ENCODE measurements at regions not wholly inside any gene's neighbourhood (a gene's known extent, or its start where the extent isn't known, plus 50 kb on each side); places are given as distances from the start of the nearest gene placed in this dataset.

DNA sequence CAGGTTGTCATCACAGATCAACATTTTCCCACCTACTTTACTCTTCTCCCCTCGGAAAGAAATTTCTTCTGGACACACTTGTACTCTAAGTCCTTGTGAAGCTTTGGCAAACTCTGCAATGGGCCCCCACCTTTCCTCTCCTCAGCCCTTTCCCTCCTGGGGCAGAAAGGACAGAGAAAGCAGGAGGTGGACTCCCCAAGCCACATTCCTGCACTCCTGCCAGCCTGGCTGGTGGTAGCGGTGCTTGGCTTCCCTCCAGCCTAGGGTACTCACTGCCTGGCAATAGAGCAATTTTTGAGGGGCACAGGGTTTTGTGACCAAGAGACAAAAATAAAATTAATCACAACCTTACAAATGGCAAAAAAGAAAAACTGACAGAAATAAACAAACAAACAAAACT, 451.4 kb downstream of the ZSWIM6 start:
- DNase-seq (ENCODE audit: low read depth in 1 of 2, low spot score in 1 of 2): no peak

DNA sequence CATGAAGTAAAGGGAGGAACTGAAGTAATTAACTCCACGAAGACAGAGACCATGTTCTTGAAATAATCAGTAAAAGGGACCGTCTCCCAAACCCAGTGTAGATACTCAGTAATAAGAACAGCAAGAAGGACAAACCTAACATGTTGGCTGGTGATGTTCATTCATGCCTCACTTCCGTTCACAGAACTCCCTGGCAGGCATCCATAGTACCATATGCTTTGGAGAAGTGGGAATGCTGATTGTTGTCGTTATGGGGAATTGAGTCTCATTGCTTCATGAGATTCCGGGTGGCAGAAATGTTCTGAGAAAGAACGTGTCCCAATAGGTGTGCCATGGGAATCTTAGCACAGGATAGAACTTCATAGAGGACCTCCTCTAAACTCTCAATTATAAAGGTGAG, 452.3 kb downstream of the ZSWIM6 start:
- DNase-seq (ENCODE audit: low read depth in 1 of 2, low spot score in 1 of 2): no peak

DNA sequence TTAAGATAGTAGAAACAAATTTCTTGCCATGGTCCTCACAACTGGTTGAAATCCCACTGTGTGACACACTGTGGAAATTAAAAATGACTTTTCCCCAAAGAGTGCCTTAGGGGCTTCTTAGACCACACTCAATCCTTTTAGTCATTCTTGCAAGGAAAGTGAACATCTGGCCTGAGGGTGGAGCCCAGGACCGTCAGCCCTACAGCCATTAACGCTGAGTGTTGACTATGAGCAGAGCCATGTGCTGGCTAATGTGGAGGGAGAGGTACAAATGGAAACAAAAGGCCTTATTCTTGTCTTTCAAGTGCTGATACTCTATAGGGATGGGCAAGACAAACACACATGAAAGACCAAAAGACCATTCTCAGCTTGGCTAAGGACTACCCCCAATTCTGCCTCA, 456.5 kb downstream of the ZSWIM6 start:
- DNase-seq (ENCODE audit: low read depth in 1 of 2, low spot score in 1 of 2): no peak

DNA sequence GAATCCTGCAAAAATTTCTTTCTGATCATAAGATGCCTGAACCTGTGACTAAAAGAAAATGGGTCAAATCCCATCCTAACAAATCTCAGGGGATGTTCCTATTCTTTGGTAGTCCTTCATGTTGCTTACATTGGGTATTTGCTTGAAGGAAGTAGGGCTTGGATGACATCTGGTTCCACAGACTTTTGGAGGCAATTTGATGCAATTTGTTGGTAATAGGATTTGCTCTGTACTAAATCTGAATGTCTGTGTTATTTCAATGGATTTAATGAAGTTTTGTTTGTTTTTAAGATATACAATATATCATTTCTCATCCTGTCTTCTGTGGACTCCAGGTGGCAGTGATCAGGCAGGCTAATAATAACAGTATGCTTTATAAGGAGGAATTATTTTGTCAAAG, 457.9 kb downstream of the ZSWIM6 start:
- no peak for DNase-seq (ENCODE audit: low read depth in 1 of 2, low spot score in 1 of 2)

DNA sequence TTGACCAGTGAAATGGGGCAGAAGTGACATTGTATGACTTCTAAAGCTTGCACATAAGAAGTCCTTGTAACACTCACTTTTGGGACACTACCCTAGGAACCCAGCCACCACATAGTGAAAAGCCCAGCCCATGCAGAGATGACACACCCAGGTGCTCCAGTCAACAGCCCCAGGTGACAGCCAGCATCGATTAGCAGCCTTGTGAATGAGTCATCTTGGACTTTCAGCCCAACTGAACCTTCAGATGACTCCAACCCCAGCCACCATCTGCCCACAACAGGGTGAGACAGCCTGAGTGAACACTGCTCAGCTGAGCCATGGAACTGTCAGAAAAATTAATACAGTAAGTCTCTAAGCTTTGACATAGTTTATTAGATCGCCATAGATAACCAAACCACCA, 458.6 kb downstream of the ZSWIM6 start:
- no peak for DNase-seq (ENCODE audit: low read depth in 1 of 2, low spot score in 1 of 2)

DNA sequence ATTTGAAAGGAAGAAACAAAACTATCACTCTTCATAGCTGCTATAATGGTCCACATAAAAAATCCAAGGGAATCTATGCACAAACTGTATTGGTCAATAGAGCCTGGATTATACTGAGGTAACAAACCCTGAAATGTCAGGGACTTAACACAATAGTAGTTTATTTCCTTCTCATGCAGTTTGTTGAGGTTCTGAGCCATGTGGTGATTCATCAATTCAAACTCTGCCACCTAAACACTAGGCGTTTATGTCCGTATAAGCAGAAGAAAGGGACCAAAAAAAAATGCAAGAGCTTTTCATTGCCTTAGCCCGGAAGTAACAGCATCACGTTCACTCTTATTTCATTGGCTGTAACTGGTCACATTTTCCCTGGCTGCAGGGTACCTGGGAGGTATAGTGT, 464.7 kb downstream of the ZSWIM6 start:
- no peak for DNase-seq (ENCODE audit: low read depth in 1 of 2, low spot score in 1 of 2)

DNA sequence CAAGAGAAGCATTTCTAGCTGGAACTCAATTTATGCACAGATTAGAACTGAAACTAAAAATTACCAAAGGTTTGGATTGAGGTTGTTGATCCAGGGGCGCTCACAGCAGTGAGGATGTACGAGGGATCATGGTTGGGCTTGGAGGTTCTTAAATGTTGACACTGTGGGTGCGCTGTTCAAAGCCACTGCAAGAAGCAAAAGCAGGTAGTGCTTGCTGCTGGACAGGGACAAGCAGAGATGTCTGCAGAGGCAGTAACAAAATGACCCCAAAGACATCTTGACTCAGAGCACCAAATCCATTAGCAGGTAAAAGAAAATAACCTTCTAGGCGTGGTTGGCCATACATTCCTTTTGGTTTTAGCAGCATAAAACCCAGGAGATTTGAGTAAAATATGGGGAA, 468.4 kb downstream of the ZSWIM6 start:
- DNase-seq (ENCODE audit: low read depth in 1 of 2, low spot score in 1 of 2): no peak

DNA sequence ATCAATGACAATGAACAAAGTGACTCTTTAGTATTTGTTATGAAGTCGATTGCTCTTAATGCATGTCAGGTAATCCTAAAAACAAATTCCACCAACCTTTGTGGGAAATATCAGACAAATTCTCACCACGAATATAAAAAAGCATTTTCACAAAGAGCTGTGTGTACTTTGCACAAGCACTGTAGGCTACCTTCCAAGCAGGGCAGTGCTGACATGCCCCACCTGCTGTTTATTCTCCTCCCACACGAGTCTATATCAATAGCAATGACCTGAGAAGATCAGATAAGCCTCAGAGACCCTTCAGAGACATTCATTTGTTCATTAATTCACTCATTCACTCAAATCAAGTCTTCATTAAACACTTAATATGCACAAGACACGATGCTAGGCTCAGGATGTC, 469.1 kb downstream of the ZSWIM6 start:
- no peak for DNase-seq (ENCODE audit: low read depth in 1 of 2, low spot score in 1 of 2)

DNA sequence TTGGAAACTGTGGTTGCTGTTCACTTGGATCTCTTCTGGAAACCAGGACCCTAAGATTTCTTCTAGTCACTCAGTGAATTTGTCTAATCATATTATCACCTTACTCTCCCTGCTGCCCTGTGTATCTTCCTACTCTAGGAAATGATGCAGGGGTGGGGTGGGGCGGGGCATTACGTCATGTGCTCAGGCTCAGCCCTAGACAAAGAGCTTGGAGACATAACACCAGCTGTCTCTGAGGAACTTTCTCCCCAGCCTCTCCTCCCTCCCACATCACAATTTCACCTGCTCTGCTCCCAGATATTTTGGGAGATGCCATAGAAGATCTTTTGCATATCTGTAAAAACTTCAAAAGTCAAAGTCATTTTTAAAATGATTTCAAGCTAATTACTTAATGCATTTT, 470.4 kb downstream of the ZSWIM6 start:
- no peak for DNase-seq (ENCODE audit: low read depth in 1 of 2, low spot score in 1 of 2)

DNA sequence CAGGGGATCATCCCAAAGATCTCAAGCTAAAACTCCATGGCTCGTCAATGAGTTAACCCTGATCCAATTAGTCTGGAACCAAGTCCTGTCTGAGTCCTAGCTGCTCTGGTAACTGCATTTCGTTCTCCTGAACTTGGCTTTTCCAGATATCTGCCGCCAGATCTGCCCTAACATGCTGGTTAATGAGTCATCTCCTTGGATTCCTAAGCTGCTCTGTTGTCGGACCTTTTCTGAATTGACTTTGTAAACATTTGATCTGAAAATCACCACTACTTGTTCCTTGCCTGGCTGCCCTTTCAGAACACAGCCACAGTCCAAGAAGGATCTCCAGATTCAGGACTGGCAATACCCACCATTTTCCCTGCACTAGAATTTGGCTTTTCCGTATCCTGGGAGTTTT, 473.0 kb downstream of the ZSWIM6 start:
- no peak for DNase-seq (ENCODE audit: low read depth in 1 of 2, low spot score in 1 of 2)

DNA sequence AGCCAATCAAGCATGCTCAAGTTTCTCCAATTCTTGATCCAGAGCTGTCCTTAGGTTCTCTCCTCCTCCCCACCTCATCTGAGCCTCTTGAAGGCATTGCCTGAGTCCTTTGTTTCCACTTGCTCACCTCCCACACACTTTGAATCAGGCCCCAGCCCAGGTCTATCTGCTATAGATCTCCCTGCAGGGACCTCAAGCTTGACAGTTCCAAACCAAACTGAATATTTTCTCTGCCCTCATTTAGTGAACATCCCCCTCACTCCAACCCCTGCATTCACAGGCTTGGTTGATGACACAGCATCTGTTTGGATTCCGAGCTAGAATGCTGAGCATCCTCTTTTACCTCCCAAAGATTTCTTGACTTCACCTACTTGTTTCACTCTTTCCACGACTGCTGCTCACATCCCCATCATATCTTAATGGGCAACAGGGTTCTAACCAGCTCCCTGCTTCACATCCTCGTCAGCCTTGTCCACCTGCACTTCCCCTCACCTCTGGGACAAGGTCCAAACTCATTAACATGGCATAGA, 474.5 kb downstream of the ZSWIM6 start:
- no peak for DNase-seq (ENCODE audit: low read depth in 1 of 2, low spot score in 1 of 2)

DNA sequence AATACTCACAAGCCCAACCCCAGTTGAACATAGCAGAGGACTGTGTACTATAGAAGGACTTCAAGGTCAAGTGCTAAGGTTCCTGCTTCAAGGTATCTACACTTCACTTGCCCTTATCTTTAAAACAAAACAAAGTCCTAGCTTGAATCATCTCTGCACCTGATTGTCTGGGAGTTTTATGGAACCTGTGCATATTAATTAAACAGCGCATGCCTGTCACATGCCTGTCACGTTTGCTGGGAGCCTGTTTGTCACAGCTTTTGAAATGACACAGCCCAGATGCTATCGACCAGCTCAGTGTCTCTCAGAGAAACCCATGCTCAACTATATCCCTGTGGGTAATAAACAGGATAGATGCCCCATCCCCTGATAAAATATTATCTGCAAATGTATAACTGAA, 476.0 kb downstream of the ZSWIM6 start:
- no peak for DNase-seq (ENCODE audit: low read depth in 1 of 2, low spot score in 1 of 2)

DNA sequence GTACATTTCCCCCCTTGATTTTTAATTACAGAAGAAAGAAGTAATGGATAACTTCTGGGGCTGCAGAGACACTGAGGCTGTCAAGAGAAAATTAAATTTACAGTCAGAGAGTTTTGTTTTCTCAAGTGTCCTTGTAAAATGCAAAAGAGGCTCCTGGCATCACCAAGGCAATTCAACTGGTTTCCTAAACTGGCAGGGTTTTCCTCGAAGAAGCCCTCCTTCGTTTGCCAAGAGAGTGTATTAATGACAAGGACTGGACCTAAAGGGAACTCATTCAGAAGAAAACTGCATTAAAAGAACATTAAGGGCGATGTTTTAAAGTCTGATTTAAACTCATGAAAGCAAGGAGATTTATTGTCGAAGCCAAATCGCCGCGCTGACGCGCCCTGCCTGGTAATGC, 476.9 kb downstream of the ZSWIM6 start:
- no peak for DNase-seq (ENCODE audit: low read depth in 1 of 2, low spot score in 1 of 2)

DNA sequence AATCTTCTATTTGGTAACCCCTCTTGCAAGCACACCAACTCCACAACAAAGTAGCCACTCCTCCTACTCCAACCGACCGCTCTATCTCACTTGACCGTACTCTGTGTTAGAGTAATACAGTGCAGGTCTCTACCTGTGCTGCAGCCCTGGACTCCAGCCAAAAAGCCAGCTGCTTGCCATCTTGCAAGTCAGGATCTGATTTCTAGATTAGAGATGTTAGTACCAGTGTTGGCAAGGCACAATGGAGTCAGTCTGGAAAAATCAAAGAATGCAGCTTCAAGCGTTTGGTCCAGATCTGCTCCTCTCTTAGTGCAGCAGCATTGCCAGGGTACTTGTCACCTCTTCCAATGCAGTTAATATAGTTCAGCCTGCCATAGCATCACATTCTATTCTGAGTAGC, 477.6 kb downstream of the ZSWIM6 start:
- no peak for DNase-seq (ENCODE audit: low read depth in 1 of 2, low spot score in 1 of 2)

DNA sequence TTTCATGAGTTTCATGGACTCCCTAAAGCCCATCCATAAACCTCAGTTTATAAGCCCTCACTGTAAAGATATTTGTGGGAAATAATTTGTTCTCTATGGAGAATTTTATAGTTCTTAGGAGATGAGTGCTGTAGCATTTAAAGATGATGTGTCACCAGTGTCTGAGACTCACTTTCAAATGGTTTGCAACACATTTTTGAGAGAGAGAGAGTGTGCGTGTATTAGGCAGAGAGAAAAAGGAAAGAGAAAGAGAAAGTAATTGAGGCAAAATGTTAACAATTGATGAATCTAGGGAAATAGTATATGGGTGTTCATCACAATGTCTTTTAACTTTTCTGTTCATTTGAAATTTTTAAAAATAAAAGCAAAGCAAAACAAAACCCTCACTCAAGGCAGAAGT, 479.0 kb downstream of the ZSWIM6 start:
- no peak for DNase-seq (ENCODE audit: low read depth in 1 of 2, low spot score in 1 of 2)

DNA sequence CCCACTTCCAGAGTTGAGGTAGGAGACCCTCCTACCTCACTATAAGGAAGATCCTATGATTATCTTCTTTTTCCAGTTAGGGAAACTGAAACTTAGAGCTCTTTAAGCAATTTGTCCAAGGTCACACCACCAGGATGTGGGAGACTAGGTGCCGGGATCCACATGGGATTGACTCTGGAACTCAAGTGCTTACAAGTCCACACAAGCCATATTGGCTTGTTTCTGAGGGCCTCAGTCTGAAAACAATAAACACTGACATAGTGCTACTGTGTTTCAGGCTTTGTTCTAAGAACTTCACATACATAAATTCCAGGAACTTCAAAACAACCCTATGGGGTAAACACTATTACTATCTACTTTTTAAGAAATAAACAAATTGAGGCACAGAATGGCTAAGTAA, 481.3 kb downstream of the ZSWIM6 start:
- no peak for DNase-seq (ENCODE audit: low read depth in 1 of 2, low spot score in 1 of 2)

DNA sequence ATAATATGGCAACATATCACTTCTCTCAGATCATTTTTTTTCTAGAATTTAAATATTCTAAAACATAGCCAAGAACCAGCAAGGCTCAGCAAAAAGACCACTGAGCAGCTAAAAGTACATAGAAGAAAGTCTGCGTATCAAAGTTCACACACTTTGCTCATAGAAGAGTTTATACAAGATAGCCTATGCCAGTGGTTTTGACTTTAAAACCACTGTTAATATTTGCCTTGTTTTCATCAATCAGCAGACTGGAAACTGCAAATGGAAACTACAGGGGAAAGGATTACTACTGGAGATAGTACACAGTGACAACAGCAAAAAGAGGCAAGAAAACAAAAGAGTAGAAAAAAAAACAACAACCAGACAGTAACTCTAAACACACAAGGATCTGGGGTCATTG, 483.3 kb downstream of the ZSWIM6 start:
- DNase-seq (ENCODE audit: low read depth in 1 of 2, low spot score in 1 of 2): no peak

DNA sequence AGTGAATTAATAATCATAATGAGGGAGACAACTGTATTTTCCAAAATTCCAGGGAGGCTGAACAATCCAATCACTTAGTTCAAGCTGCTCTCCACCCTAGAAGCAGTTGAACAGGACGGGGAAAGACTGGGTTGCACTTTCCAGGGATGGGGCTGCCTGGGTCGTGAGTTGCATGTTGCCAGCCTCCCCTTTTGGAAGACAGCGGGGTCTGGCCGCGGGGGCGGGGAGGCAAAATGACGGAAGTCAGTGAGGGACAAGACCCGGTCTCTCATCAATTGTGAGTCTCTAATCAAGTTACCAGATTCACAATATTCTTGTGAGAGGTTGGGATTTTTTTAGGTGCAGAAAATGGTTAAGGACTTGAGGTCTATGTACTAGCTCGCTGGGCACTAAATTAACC, 484.1 kb downstream of the ZSWIM6 start:
- no peak for DNase-seq (ENCODE audit: low read depth in 1 of 2, low spot score in 1 of 2)

DNA sequence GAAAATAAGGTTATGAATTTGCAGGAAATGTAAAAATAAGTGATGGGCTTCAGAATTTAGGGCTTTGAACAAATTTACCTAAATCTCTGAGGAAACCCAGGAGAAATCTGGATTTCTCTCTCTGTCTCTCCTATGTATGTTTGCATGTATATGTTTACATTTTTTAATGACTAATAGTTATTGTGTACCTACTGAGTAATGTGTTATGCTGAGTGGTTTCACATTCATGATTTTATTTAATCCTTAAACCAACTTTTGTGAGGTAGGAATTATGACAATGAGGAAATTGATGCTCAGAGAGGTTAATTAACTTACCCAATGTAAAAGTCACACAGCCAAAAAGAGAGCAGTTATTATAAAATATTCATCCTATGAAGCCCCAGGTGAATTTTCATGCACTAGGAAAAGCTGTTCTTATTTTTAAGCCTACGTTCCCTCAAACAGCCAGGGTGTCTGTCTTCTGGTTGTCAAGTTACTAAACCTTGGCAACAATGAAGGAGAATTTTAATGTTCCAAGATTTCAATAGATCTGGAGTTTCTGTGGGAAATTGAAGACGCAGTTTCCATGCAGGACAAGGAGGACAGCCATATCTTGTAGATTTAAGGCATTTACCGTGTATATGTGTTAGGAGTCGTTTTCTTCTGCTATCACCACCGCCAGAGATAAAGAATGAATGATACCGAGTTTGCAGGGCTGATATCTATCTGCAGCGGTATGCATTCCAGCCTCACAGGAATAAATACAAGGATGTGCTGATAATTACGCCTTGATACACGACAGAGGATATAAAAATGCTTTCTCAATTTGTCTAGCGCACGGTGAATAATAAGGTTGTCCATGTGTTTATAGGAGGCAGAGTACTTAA, 484.8 kb downstream of the ZSWIM6 start:
- no peak for DNase-seq (ENCODE audit: low read depth in 1 of 2, low spot score in 1 of 2)

DNA sequence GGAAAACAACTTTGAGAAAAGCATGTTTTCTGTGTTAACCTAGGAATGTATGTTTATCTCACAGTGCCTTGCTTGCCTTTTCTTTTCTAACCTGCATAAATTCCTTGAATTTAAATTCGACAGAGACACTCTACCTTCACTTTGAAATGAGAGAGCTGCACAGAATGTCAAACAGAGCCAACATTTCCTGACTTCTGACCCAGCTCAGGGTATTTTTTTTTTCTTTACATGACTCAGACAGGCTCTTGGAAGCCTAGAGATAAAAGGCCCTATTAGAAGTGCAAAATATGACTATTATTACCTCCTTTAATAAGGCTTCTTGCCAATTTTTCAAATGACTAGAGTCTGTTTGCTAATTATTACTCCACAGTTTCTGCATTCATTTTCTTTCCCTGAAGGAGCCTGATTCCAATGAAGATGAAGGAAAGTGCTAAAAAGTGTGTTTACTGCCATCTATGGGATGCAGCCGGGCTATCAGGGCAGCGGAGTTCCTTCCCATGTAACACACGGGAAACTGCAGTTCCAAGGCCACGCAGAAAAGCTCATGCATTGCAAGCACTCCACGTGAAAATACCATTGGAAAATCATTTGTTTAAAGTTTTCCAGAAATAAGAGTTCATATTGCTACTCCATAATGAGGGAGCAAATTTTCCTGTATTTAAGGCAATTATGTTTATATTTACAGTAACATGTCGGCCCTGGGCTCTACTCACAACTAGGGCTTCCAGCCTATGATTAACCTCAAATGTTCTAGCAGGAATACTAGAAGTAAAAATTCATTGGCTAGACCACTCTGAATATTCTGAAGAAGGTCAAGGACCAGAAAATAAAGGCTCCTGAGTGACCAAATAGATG, 485.6 kb downstream of the ZSWIM6 start:
- DNase-seq (ENCODE audit: low read depth in 1 of 2, low spot score in 1 of 2): no peak

DNA sequence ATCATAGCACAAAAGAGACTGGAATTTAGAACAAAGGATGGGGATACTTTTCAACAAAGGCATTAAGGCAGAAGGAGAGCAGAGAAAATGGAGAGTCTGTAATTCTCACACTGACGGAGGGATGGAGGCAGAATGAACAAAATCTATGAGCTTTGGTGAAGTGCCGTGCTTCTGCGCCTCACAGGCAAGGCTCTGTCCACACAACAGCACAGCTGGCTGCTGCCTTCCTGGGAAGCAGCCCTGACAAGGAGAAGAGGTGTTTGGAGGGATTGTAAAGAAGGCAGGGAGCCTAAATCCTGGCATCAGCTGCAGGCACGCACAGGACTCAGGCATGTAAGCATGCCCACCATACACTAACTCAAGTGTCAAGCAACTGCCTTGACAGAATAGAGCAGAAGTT, 485.2 kb upstream of the KIF2A start:
- DNase-seq (ENCODE audit: low read depth in 1 of 2, low spot score in 1 of 2): no peak

DNA sequence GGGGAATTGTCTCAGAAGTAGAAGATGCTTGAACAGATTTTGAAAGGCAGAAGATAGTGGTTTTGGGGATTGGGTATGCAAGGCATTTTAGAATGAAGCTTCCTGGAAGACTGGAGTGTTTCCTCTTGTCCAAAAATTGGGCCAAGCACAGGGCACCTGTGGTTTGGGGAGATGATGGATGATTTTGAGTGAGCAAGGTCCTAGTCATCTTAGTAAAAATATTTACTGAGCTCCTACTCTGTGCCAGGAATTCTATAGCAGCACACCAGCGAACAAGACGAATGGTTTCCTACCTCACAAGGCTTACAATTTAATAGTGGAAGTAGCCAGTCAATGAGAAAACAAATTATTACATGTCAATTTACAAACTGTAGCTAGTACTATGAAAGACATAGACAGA, 484.4 kb upstream of the KIF2A start:
- no peak for DNase-seq (ENCODE audit: low read depth in 1 of 2, low spot score in 1 of 2)
